BLaER1 treated with 17β-estradiol and CSF1 and Interleukin-3, amounts not matched to agents 10 nM and 100 nM (cell line): ENCODE measurements at regions not wholly inside any gene's neighbourhood (a gene's known extent, or its start where the extent isn't known, plus 50 kb on each side); places are given as distances from the start of the nearest gene placed in this dataset.
"Not testable (repeated sequence)": the region's sequence is repeated elsewhere in the genome, so short reads cannot be mapped to it uniquely, and the experiment has no call there.

Source experiments
- H3K27ac ChIP-seq, 11 experiments: shearing (Covaris generic); formaldehyde crosslinking; 2 replicates each; pipeline ENCODE4 v1.8.1; 2022
- H3K27me3 ChIP-seq, 11 experiments: shearing (Covaris generic); formaldehyde crosslinking; 2 replicates each; pipeline ENCODE4 v1.8.1; 2022
- H3K36me3 ChIP-seq, 11 experiments: shearing (Covaris generic); formaldehyde crosslinking; 2 replicates each; pipeline ENCODE4 v1.8.1; 2022
- H3K4me1 ChIP-seq, 10 experiments: shearing (Covaris generic); formaldehyde crosslinking; 2 replicates each; pipeline ENCODE4 v1.8.1; 2022
- H3K4me2 ChIP-seq, 11 experiments: shearing (Covaris generic); formaldehyde crosslinking; 2 replicates each; pipeline ENCODE4 v1.8.1; 2022
- H3K4me3 ChIP-seq, 10 experiments: shearing (Covaris generic); formaldehyde crosslinking; 2 replicates each; pipeline ENCODE4 v1.8.1; 2022
- H3K9ac ChIP-seq, 11 experiments: shearing (Covaris generic); formaldehyde crosslinking; 2 replicates each; pipeline ENCODE4 v1.8.1; 2022
- H3K9me3 ChIP-seq, 11 experiments: shearing (Covaris generic); formaldehyde crosslinking; replicated peaks in 1 of 11; 2 replicates each; pipeline ENCODE4 v1.8.1; 2022
- H4K20me1 ChIP-seq, 11 experiments: shearing (Covaris generic); formaldehyde crosslinking; 2 replicates each; pipeline ENCODE4 v1.8.1; 2022
- Cebpa-rat ChIP-seq, 11 experiments: shearing (Covaris generic); IDR thresholded peaks; 2 replicates each; pipeline ENCODE4 v1.8.1; 2022

DNA sequence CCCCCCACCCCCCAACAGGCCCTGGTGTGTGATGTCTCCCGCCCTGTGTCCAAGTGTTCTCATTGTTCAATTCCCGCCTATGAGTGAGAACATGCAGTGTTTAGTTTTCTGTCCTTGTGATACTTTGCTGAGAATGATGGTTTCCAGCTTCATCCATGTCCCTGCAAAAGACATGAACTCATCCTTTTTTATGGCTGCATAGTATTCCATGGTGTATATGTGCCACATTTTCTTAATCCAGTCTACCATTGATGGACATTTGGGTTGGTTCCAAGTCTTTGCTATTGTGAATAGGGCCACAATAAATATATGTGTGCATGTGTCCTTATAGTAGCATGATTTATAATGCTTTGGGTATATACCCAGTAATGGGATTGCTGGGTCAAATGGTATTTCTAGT lies 54.0 kb downstream of the ZCCHC13 start:
- H3K4me3 ChIP-seq, H3K9me3 ChIP-seq, H3K9ac ChIP-seq, H3K27ac ChIP-seq, H3K4me1 ChIP-seq, H4K20me1 ChIP-seq, H3K4me2 ChIP-seq, H3K36me3 ChIP-seq: not testable (repeated sequence)
- H3K27me3 ChIP-seq: peaks cover 4 to 54% (median 18%) of the 10 kb centered on the region in 11 experiments; a peak in 15 of 22 replicates

DNA sequence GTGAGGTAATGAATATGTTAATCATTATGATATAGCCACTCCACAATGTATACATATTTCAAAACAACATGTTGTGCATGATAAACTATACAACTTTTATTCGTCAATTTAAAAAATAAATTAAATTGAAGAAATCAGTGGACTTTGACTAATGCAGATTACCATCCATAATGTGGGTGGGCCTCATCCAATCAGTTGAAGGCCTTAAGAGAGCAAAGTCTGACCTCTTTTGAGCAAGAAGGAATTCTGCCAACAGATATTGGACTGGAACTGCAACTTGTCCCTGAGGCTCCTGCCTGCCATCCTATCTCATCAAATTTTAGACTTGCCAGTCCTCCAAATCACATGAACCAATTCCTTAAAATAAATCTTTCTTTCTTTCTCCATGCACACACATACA lies 57.4 kb upstream of the SLC16A2 start:
- no peak for TF ChIP-seq Cebpa-rat (IDR thresholded peaks at IDR 0.05)
- H3K27ac ChIP-seq: no peak overlapping the region
- no peak overlapping the region for H3K4me3 ChIP-seq
- H3K9ac ChIP-seq: no peak overlapping the region
- H3K36me3 ChIP-seq: no peaks in the 10 kb centered on the region
- H3K4me1 ChIP-seq: peaks cover 0 to 8% (median 0%) of the 10 kb centered on the region in 10 experiments; a peak in 5 of 20 replicates
- H3K9me3 ChIP-seq: peaks cover 0 to 8% (median 5%) of the 10 kb centered on the region in 11 experiments; a peak in 3 of 22 replicates
- peaks cover 26 to 65% (median 46%) of the 10 kb centered on the region in 11 experiments for H3K27me3 ChIP-seq
- H4K20me1 ChIP-seq: no peaks in the 10 kb centered on the region
- no peak overlapping the region for H3K4me2 ChIP-seq

DNA sequence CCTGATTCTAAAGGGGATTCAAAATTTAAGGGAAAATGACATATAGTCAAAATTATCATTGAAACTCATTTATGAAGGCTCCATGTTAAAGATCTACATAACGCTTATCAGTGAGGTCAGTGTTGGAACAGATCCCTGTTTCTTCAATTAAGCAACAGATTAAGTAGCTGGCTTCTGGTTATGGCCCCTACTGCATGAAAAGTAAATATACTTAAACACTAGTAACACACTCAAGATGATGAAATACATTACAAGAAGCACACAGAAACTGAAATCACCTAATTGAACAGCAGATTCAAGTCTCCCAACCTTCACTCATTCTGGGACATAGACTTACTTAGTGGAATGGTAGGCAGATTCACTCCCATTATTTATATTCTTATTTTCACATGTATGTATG lies 51.6 kb upstream of the SLC16A2 start:
- Histone ChIP-seq H3K36me3 (no peaks in the 10 kb centered on the region), H3K4me3 (no peak overlapping the region), H3K27ac (no peak overlapping the region), H3K9me3 (no peaks in the 10 kb centered on the region), H3K27me3 (peaks cover 69 to 100% (median 94%) of the 10 kb centered on the region in 11 experiments), H3K4me1 (no peaks in the 10 kb centered on the region), H3K4me2 (no peak overlapping the region), H3K9ac (no peak overlapping the region), H4K20me1 (no peaks in the 10 kb centered on the region)
- no peak for TF ChIP-seq Cebpa-rat (IDR thresholded peaks at IDR 0.05)

DNA sequence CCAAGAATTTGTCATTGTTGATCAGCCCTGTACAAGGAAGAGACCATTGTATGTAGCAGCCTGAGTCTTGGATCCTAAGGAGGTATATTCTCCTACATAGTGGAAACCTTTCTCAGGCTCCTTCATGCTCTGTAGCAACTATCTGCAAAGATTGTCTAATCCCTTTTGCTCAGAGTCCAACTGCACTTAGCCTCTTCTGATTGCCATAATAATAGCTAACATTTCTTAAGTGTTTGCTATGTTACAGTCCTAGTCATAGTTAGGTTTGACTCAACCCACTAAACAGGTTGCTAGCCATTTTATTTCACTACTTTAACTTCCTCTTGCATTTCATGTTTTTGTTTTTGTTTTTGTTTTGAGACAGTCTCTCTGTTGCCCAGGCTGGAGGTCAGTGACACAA lies 50.8 kb upstream of the SLC16A2 start:
- H3K9ac ChIP-seq: no peak overlapping the region
- no peaks in the 10 kb centered on the region for H3K36me3 ChIP-seq
- H3K4me1 ChIP-seq: no peaks in the 10 kb centered on the region
- no peak for TF ChIP-seq Cebpa-rat (IDR thresholded peaks at IDR 0.05)
- H4K20me1 ChIP-seq: no peaks in the 10 kb centered on the region
- no peak overlapping the region for H3K27ac ChIP-seq
- no peaks in the 10 kb centered on the region for H3K9me3 ChIP-seq
- peaks cover 76 to 100% (median 97%) of the 10 kb centered on the region in 11 experiments for H3K27me3 ChIP-seq
- H3K4me2 ChIP-seq: no peak overlapping the region
- H3K4me3 ChIP-seq: no peak overlapping the region

- no peak for TF ChIP-seq Cebpa-rat (IDR thresholded peaks at IDR 0.05)
Measured at GRCh38 chrX:74371425-74372222, 49.7 kb upstream of the SLC16A2 start.

More at GRCh38 chrX:74371425-74372222, 49.7 kb upstream of the SLC16A2 start:
- Histone ChIP-seq H3K4me1 (no peaks in the 10 kb centered on the region), H3K4me3 (no peak overlapping the region), H3K9ac (no peak overlapping the region), H3K36me3 (no peaks in the 10 kb centered on the region), H3K9me3 (peaks cover 0 to 2% (median 0%) of the 10 kb centered on the region in 11 experiments; a peak in 1 of 22 replicates), H3K4me2 (no peak overlapping the region), H3K27ac (no peak overlapping the region), H3K27me3 (peaks cover 79 to 100% (median 100%) of the 10 kb centered on the region in 11 experiments), H4K20me1 (no peaks in the 10 kb centered on the region)
